ENCODE measurements at regions not wholly inside any gene's neighbourhood (a gene's known extent, or its start where the extent isn't known, plus 50 kb on each side); places are given as distances from the start of the nearest gene placed in this dataset.
A peak's percentile ranks its signal among the peaks of the same experiment; 100 is the strongest.
"Not testable (repeated sequence)": the region's sequence is repeated elsewhere in the genome, so short reads cannot be mapped to it uniquely, and the experiment has no call there.

DNA sequence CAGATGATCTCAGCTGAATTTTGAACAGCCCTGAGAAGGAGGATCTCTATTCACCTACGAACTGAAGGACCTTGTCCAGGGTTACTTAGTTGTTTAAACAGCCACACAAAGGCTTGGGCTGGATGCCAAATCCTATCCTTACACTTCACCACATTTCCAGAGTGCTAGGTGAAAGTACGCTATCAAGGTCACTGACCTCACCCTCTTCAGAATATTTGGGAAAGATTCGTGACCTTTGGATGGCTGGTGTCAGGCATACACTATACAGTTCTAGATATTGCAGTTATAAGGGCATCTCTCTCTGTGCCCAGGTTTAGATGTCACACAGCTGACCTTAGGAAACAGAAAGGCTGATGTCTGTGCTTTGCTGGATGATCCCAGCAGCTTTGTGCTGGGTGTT lies 61.2 kb upstream of the ABLIM1 start:
- H3K27me3 ChIP-seq: no peaks in the 10 kb centered on the region
- intact Hi-C loops (cut with DNase I): no loop called here
- no peak overlapping the region for H3K27ac ChIP-seq
- H3K4me3 ChIP-seq: no peak overlapping the region
- TF ChIP-seq, protein P1, sequence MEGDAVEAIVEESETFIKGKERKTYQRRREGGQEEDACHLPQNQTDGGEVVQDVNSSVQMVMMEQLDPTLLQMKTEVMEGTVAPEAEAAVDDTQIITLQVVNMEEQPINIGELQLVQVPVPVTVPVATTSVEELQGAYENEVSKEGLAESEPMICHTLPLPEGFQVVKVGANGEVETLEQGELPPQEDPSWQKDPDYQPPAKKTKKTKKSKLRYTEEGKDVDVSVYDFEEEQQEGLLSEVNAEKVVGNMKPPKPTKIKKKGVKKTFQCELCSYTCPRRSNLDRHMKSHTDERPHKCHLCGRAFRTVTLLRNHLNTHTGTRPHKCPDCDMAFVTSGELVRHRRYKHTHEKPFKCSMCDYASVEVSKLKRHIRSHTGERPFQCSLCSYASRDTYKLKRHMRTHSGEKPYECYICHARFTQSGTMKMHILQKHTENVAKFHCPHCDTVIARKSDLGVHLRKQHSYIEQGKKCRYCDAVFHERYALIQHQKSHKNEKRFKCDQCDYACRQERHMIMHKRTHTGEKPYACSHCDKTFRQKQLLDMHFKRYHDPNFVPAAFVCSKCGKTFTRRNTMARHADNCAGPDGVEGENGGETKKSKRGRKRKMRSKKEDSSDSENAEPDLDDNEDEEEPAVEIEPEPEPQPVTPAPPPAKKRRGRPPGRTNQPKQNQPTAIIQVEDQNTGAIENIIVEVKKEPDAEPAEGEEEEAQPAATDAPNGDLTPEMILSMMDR (IDR thresholded peaks at IDR 0.05): no peak
- no peaks in the 10 kb centered on the region for H3K9me3 ChIP-seq
- ATAC-seq (peak; percentile 57), DNase-seq (no peak)
- peaks cover 16% of the 10 kb centered on the region for H3K4me1 ChIP-seq
- no peaks in the 10 kb centered on the region for H3K36me3 ChIP-seq

DNA sequence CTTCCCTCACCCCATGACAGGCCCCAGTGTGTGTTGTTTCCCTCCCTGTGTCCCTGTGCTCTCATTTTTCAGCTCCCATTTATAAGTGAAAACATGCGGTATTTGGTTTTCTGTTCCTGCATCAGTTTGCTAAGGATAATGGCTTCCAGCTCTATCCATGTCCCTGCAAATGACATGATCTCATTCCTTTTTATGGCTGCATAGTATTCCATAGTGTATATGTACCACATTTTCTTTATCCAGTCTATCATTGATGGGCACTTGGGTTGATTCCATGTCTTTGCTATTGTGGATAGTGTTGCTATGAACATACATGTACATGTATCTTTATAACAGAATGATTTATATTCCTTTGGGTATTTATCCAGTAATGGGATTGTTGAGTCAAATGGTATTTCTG lies 61.9 kb upstream of the ABLIM1 start:
- H3K4me1 ChIP-seq; H3K27ac ChIP-seq; DNase-seq; H3K9me3 ChIP-seq; H3K27me3 ChIP-seq; ATAC-seq; H3K36me3 ChIP-seq; H3K4me3 ChIP-seq; intact Hi-C loops (cut with DNase I): not testable (repeated sequence)

DNA sequence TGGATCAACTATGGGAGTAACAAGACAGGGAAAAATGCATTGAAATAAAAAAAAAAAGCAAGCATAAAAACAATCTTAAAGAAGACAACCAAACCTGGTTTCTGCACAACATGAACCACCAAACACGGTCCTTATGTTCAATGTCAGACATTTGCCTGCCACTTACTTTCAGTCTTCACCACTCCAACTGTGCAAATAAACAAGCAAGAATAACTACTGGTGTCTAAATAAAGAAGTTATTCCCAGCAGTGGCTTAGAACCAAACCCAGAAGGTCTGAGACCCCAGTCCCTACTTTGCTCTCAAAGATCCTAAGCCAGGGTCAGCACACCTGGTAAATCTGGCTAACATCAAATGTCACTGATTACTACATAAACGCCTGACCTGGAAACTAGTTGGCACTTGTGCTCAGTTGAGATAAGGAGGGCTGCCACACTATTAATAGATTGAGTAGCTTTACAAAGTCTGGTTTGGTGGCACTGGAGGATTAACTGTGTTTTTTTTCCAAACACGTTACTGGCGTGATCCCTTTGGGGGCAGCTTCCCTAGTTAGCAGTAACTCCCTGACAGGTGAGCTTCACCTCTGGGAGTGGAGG lies 62.7 kb upstream of the ABLIM1 start:
- intact Hi-C loops (cut with DNase I): no loop called here
- Histone ChIP-seq H3K36me3 (no peaks in the 10 kb centered on the region), H3K4me1 (peaks cover 6% of the 10 kb centered on the region), H3K27ac (no peak overlapping the region), H3K27me3 (no peaks in the 10 kb centered on the region), H3K4me3 (no peak overlapping the region), H3K9me3 (no peaks in the 10 kb centered on the region)
- TF ChIP-seq, protein P1 (IDR thresholded peaks at IDR 0.05): no peak
- DNase-seq (no peak), ATAC-seq (peak; percentile 63)

DNA sequence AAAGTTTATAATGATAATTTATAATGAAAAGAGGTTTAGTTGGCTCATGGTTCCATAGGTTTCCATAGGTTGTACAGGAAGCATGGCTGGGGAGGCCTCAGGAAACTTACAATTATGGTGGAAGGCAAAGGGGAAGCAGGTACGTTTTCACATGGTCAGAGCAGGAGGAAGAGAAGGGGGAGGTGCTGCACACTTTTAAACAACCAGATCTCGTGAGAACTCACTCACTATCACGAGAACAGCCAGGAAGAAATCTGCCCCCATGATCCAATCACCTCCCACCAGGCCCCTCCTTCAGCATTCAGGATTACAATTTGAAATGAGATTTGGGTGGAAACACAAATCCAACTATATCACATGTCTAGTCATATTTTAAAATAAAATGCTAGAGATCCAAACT lies 64.1 kb upstream of the ABLIM1 start:
- H3K36me3 ChIP-seq; H3K27ac ChIP-seq; DNase-seq; H3K27me3 ChIP-seq; H3K4me1 ChIP-seq; ATAC-seq; H3K4me3 ChIP-seq; intact Hi-C loops (cut with DNase I); H3K9me3 ChIP-seq: not testable (repeated sequence)

DNA sequence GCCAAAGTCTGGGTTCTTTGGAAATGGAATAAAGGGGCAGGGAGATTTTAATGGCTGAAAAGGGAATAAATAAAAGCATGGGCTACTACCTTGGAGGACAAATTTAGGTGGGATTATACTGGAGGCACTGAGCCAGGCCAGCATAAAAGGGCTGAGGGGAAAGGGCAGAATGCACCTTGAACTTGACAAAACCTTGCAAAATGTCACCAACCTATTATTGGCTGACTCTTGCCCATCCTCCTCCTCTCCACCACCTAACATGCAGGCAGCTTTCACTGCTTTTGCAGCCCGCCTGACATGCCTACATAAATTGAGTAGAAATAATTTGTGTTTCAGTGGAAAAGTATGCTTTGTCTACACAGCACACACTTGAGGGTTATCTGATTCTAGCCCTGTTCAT lies 65.3 kb upstream of the ABLIM1 start:
- H3K36me3 ChIP-seq: no peaks in the 10 kb centered on the region
- H3K4me1 ChIP-seq: peaks cover 4% of the 10 kb centered on the region
- H3K9me3 ChIP-seq: no peaks in the 10 kb centered on the region
- TF ChIP-seq, protein P1 (IDR thresholded peaks at IDR 0.05): no peak
- no peak overlapping the region for H3K27ac ChIP-seq
- intact Hi-C loops (cut with DNase I): no loop called here
- ATAC-seq: no peak
- no peak overlapping the region for H3K4me3 ChIP-seq
- no peak for DNase-seq
- no peaks in the 10 kb centered on the region for H3K27me3 ChIP-seq

DNA sequence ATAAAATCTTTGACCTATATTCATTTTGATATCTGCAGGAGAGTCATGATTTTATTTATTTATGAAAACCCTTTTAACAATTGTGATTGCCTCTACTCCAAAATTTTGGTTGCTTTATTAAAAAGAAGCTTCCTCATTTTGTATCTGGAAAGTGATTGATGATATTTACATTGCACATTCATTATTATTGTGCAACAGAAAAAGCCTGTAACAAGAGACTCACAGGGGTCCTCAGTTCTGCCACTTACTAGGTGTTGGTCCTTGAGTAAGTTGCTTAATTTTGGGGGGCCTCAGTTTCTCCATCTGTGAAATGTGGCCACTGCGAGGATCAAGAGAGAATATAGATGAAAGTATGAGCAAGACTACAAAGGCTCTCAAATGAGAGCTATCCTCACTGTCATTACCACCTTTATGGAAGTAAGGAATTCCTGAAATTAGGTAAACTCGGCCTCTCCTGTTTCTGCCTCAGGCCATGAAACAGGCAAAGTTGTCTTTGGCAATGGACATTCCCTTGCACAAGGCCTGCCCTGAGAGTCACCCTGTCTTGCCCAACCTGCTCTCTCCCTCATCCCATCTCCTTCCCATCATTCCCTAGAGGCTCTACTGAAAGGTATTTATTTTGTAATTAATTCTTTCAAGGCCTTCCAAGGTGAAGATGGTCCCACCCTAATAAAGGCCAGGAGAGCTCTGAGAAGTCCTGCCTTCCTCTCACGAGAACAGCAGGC lies 66.1 kb upstream of the ABLIM1 start:
- DNase-seq (no peak), ATAC-seq (no peak)
- Histone ChIP-seq H3K27ac (no peak overlapping the region), H3K9me3 (no peaks in the 10 kb centered on the region), H3K4me3 (no peak overlapping the region), H3K27me3 (no peaks in the 10 kb centered on the region), H3K36me3 (no peaks in the 10 kb centered on the region), H3K4me1 (peaks cover 4% of the 10 kb centered on the region)
- intact Hi-C loops (cut with DNase I): no loop called here
- TF ChIP-seq, protein P1 (IDR thresholded peaks at IDR 0.05): no peak
